HCT116 (cell line): ENCODE measurements at regions not wholly inside any gene's neighbourhood (a gene's known extent, or its start where the extent isn't known, plus 50 kb on each side); places are given as distances from the start of the nearest gene placed in this dataset.

Experiments used
- ATAC-seq: fragments of 200-7000 bp; cut with Tn5 transposase; 2 replicates; pipeline ENCODE4 v1.9.1; 2020; ENCODE audit warnings: mild to moderate bottlenecking, moderate library complexity
- BruUV-seq: library from RNA; stranded (reverse); fragments of 400-500 nt; replicated peaks from 2 replicates; lab custom pipeline; 2021; lab: Mats Ljungman, UMichigan
- CTCF ChIA-PET: fragments of 300-600 bp; sonication (Branson Sonifier 250); formaldehyde crosslinking; loops from one replicate; lab custom pipeline; 2021; ENCODE audit warnings: antibody characterized with exemption; lab: Charles Lee
- POLR2A ChIA-PET: fragments of 300-600, 350-600 bp; sonication (Branson Sonifier 250); formaldehyde crosslinking; loops from one replicate; lab custom pipeline; 2021; ENCODE audit warnings: antibody characterized with exemption; lab: Charles Lee
- RAD21 ChIA-PET, 2 experiments: fragments of 300-600 bp; sonication (Branson Sonifier 250); formaldehyde crosslinking; loops; one replicate each; lab custom pipeline; 2023; ENCODE audit warnings: low total read pairs in 2 of 2; ENCODE audit not compliant: uncharacterized antibody in 2 of 2, unreplicated experiment in 2 of 2, low non-redundant PET in 1 of 2; lab: Charles Lee
- DNase-seq: peaks from one replicate; pipeline ENCODE4 v3.0.0-alpha.2; 2010; ENCODE audit warnings: low read depth, low spot score
- H2AFZ ChIP-seq: fragments of 200-600 bp; shearing (Covaris generic), sonication (generic); 2 replicates; pipeline ENCODE4 v1.6.1; 2017; ENCODE audit warnings: low read depth, mixed run types, mixed read lengths, antibody characterized with exemption, low read length; ENCODE audit not compliant: poor library complexity, severe bottlenecking
- H3K27ac ChIP-seq: 2 replicates; pipeline ENCODE4 v1.5.1; 2012; ENCODE audit warnings: low read depth, low read length
- H3K27me3 ChIP-seq: fragments of 200-600 bp; sonication (generic); 2 replicates; pipeline ENCODE4 v1.6.1; 2016; ENCODE audit warnings: mixed run types, low read length, mixed read lengths; ENCODE audit not compliant: insufficient read depth
- H3K36me3 ChIP-seq, 2 experiments: fragments of 200-500 bp in 1 of 2; fragments of 200-600 bp in 1 of 2; sonication (Bioruptor generic) in 1 of 2; sonication (generic) in 1 of 2; 2 replicates each; pipeline versions ENCODE4 v1.5.1 to v1.6.1; 2014 to 2016; ENCODE audit warnings: low read length in 2 of 2, inconsistent platforms in 1 of 2, mixed read lengths in 1 of 2, mixed run types in 1 of 2; ENCODE audit not compliant: insufficient read depth in 2 of 2, control insufficient read depth in 1 of 2
- H3K4me1 ChIP-seq, 2 experiments: fragments of 200-600 bp in 1 of 2; sonication (generic) in 1 of 2; 2 replicates each; pipeline versions ENCODE4 v1.5.1 to v1.6.1; 2012 to 2017; ENCODE audit warnings: low read length in 2 of 2, inconsistent platforms in 1 of 2, mild to moderate bottlenecking in 1 of 2, mixed read lengths in 1 of 2, mixed run types in 1 of 2, moderate library complexity in 1 of 2; ENCODE audit not compliant: insufficient read depth in 2 of 2, control insufficient read depth in 1 of 2
- H3K4me2 ChIP-seq: fragments of 200-600 bp; sonication (generic); 2 replicates; pipeline ENCODE4 v1.6.1; 2017; ENCODE audit warnings: mixed run types, low read length, mixed read lengths
- H3K4me3 ChIP-seq, 2 experiments: fragments of 200-600 bp in 1 of 2; sonication (generic) in 1 of 2; replicated peaks in 1 of 2; 2 replicates each; pipeline ENCODE4 v1.5.1; 2011 to 2016; ENCODE audit warnings: low read length in 2 of 2, control low read depth in 1 of 2, low read depth in 1 of 2, mild to moderate bottlenecking in 1 of 2, mixed read lengths in 1 of 2, mixed run types in 1 of 2
- H3K79me2 ChIP-seq: fragments of 200-600 bp; sonication (generic); 2 replicates; pipeline ENCODE4 v1.6.1; 2017; ENCODE audit warnings: mild to moderate bottlenecking, mixed run types, low read length, moderate library complexity, mixed read lengths; ENCODE audit not compliant: insufficient read depth
- H3K9ac ChIP-seq: fragments of 200-600 bp; sonication (generic); 2 replicates; pipeline ENCODE4 v1.6.1; 2016; ENCODE audit warnings: low read length, mixed read lengths
- H3K9me2 ChIP-seq: fragments of 200-600 bp; sonication (generic), shearing (Covaris generic); 2 replicates; pipeline ENCODE4 v1.6.1; 2017; ENCODE audit warnings: mixed run types, mild to moderate bottlenecking, moderate library complexity; ENCODE audit not compliant: insufficient read depth
- H3K9me3 ChIP-seq, 2 experiments: fragments of 200-500 bp in 1 of 2; fragments of 200-600 bp in 1 of 2; sonication (Bioruptor generic) in 1 of 2; sonication (generic) in 1 of 2; 2 replicates each; pipeline ENCODE4 v1.6.1; 2014 to 2017; ENCODE audit warnings: low read length in 2 of 2, mixed read lengths in 2 of 2, inconsistent platforms in 1 of 2, low read depth in 1 of 2, mild to moderate bottlenecking in 1 of 2, mixed run types in 1 of 2, moderate library complexity in 1 of 2; ENCODE audit not compliant: control insufficient read depth in 1 of 2, insufficient read depth in 1 of 2
- H4K20me1 ChIP-seq: fragments of 200-600 bp; sonication (generic), shearing (Covaris generic); 2 replicates; pipeline ENCODE4 v1.6.1; 2017; ENCODE audit warnings: mixed run types, mild to moderate bottlenecking, moderate library complexity; ENCODE audit not compliant: insufficient read depth
- ATF3 ChIP-seq: IDR thresholded peaks from 2 replicates; pipeline ENCODE4 v1.6.1; 2012
- CBX3 ChIP-seq: IDR thresholded peaks from 2 replicates; pipeline ENCODE4 v1.6.1; 2012; ENCODE audit warnings: low read depth
- CEBPB ChIP-seq: IDR thresholded peaks from 2 replicates; pipeline ENCODE4 v1.6.1; 2012; ENCODE audit warnings: low read depth
- CTCF ChIP-seq, 3 experiments: fragments of 200-600 bp in 1 of 3; sonication (generic) in 1 of 3; IDR thresholded peaks in 2 of 3; conservative IDR thresholded peaks in 1 of 3; 2 replicates each; pipeline ENCODE4 v1.5.1; 2012 to 2017; ENCODE audit warnings: low read depth in 2 of 3, low read length in 2 of 3, antibody characterized with exemption in 1 of 3, borderline replicate concordance in 1 of 3, control low read depth in 1 of 3, mild to moderate bottlenecking in 1 of 3, mixed read lengths in 1 of 3, mixed run types in 1 of 3, moderate library complexity in 1 of 3; ENCODE audit not compliant: insufficient read depth in 1 of 3
- EGR1 ChIP-seq: IDR thresholded peaks from 2 replicates; pipeline ENCODE4 v1.6.1; 2012; ENCODE audit warnings: low read depth
- ELF1 ChIP-seq: IDR thresholded peaks from 2 replicates; pipeline ENCODE4 v1.6.1; 2012; ENCODE audit warnings: low read depth, borderline replicate concordance
- FOSL1 ChIP-seq: IDR thresholded peaks from 2 replicates; pipeline ENCODE4 v1.6.1; 2012; ENCODE audit warnings: low read depth
- MAX ChIP-seq: IDR thresholded peaks from 2 replicates; pipeline ENCODE4 v1.6.1; 2012
- REST ChIP-seq: IDR thresholded peaks from 2 replicates; pipeline ENCODE4 v1.6.1; 2012; ENCODE audit warnings: low read depth
- SRF ChIP-seq: IDR thresholded peaks from 2 replicates; pipeline ENCODE4 v1.6.1; 2012; ENCODE audit warnings: low read depth
- TCF7L2 ChIP-seq: IDR thresholded peaks from 2 replicates; pipeline ENCODE4 v1.7.0; 2011; ENCODE audit warnings: borderline replicate concordance, inconsistent platforms; ENCODE audit not compliant: insufficient read depth, insufficient read length; ENCODE audit errors: extremely low read depth
- YY1 ChIP-seq: IDR thresholded peaks from 2 replicates; pipeline ENCODE4 v1.6.1; 2011; ENCODE audit warnings: low read length, low read depth, moderate library complexity, mild to moderate bottlenecking; ENCODE audit not compliant: insufficient replicate concordance; ENCODE audit errors: extremely low read depth
- ZFX ChIP-seq: fragments of 450-650 bp; IDR thresholded peaks from 2 replicates; pipeline ENCODE4 v1.6.1; 2017
- ZNF274 ChIP-seq: fragments of 200-500 bp; sonication (Bioruptor generic); IDR thresholded peaks from 2 replicates; pipeline ENCODE4 v1.6.1; 2014; ENCODE audit warnings: mild to moderate bottlenecking, low read depth, low read length, inconsistent platforms
- intact Hi-C: fragments of 100-400 bp; cut with micrococcal nuclease; formaldehyde crosslinking; loops from 2 replicates; pipeline ENCODE4 v1.10.0; 2022

- TF ChIP-seq ZNF274 (no peak), FOSL1 (no peak), EGR1 (no peak)
Measured at GRCh38 chr7:69403169-69403568, 195.1 kb upstream of the AUTS2 start (continued).

- Histone ChIP-seq H3K36me3 (no peaks in the 10 kb centered on the region), H4K20me1 (no peaks in the 10 kb centered on the region), H2AFZ (no peak overlapping the region), H3K9me2 (no peaks in the 10 kb centered on the region), H3K79me2 (no peaks in the 10 kb centered on the region), H3K4me2 (no peak overlapping the region), H3K27me3 (no peaks in the 10 kb centered on the region), H3K27ac (no peak overlapping the region), H3K9ac (no peak overlapping the region), H3K4me1 (no peaks in the 10 kb centered on the region), H3K4me3 (no peak overlapping the region), H3K9me3 (peaks cover 0 to 4% of the 10 kb centered on the region in 2 experiments; a peak in 2 of 4 replicates)
- POLR2A ChIA-PET, result no interaction called here
- no peak for DNase-seq
- no peak for ATAC-seq
- RAD21 ChIA-PET, result no interaction called here
- BruUV-seq, result no TSS peak
- intact Hi-C loops, result no loop called here
- TF ChIP-seq CBX3 (no peak), REST (no peak), EGR1 (no peak), CTCF (IDR thresholded peaks at IDR 0.05 in 2 of 3, conservative IDR thresholded peaks at IDR 0.05 in 1 of 3; ENCODE audit: borderline replicate concordance in 1 of 3, insufficient read depth in 1 of 3, low read depth in 2 of 3, low read length in 2 of 3) (no peak), YY1 (no peak), CEBPB (no peak), ELF1 (no peak), TCF7L2 (no peak), ZFX (no peak), ATF3 (no peak), SRF (no peak), FOSL1 (no peak), MAX (no peak)
- CTCF ChIA-PET, result no interaction called here
Measured at GRCh38 chr7:69411018-69411417, 187.3 kb upstream of the AUTS2 start.
